Memory B cell (primary cell): ENCODE measurements at regions not wholly inside any gene's neighbourhood (a gene's known extent, or its start where the extent isn't known, plus 50 kb on each side); places are given as distances from the start of the nearest gene placed in this dataset.

Experiments used
- ATAC-seq: fragments of 150-1000 bp; cut with Tn5 transposase; 2 replicates; pipeline ENCODE4 v1.10.0; 2021; ENCODE audit warnings: low read depth, mild to moderate bottlenecking, moderate library complexity
- DNase-seq, 2 donors: peaks; one replicate each; pipeline ENCODE4 v3.0.0; 2022; ENCODE audit warnings: low spot score in 2 of 2
- H3K27ac Mint-ChIP-seq: one replicate; pipeline ENCODE4 v1.8.0; 2022; ENCODE audit warnings: mild to moderate bottlenecking, moderate library complexity, mixed read lengths
- H3K27me3 Mint-ChIP-seq: one replicate; pipeline ENCODE4 v1.8.0; 2022; ENCODE audit warnings: mixed read lengths
- H3K36me3 Mint-ChIP-seq: one replicate; pipeline ENCODE4 v1.8.0; 2022; ENCODE audit warnings: mild to moderate bottlenecking, mixed read lengths
- H3K4me1 Mint-ChIP-seq: one replicate; pipeline ENCODE4 v1.8.0; 2022; ENCODE audit warnings: mixed read lengths
- H3K4me3 Mint-ChIP-seq: one replicate; pipeline ENCODE4 v1.8.0; 2022; ENCODE audit warnings: mild to moderate bottlenecking, moderate library complexity, mixed read lengths
- H3K9me3 Mint-ChIP-seq: one replicate; pipeline ENCODE4 v1.8.0; 2022; ENCODE audit warnings: mixed read lengths

GRCh38 chr4:148747721-148748268 lies 305.6 kb upstream of the NR3C2 start:
- ATAC-seq, result no peak
- H3K27ac Mint-ChIP-seq, result no peak overlapping the region
- no peaks in the 10 kb centered on the region for H3K36me3 Mint-ChIP-seq

GRCh38 chr4:148740701-148741100 lies 298.5 kb upstream of the NR3C2 start:
- Mint-ChIP-seq H3K27ac (no peak overlapping the region), H3K27me3 (no peaks in the 10 kb centered on the region), H3K36me3 (no peaks in the 10 kb centered on the region), H3K9me3 (no peaks in the 10 kb centered on the region), H3K4me3 (no peak overlapping the region), H3K4me1 (no peaks in the 10 kb centered on the region)
- ATAC-seq, result no peak
- no peak for DNase-seq

More at GRCh38 chr4:148747721-148748268, 305.6 kb upstream of the NR3C2 start:
- Mint-ChIP-seq H3K27me3 (no peaks in the 10 kb centered on the region), H3K4me3 (no peak overlapping the region), H3K9me3 (no peaks in the 10 kb centered on the region), H3K4me1 (peaks cover 3% of the 10 kb centered on the region)
- no peak for DNase-seq

- Mint-ChIP-seq H3K27me3 (no peaks in the 10 kb centered on the region), H3K9me3 (no peaks in the 10 kb centered on the region), H3K4me3 (no peak overlapping the region), H3K36me3 (no peaks in the 10 kb centered on the region), H3K27ac (no peak overlapping the region), H3K4me1 (no peaks in the 10 kb centered on the region)
- DNase-seq, result no peak
- ATAC-seq, result no peak
These were observed 295.0 kb upstream of the NR3C2 start for GRCh38 chr4:148737061-148737770.

- no peaks in the 10 kb centered on the region for H3K9me3 Mint-ChIP-seq
- H3K27ac Mint-ChIP-seq, result no peak overlapping the region
- H3K27me3 Mint-ChIP-seq, result no peaks in the 10 kb centered on the region
- H3K36me3 Mint-ChIP-seq, result no peaks in the 10 kb centered on the region
- DNase-seq (no peak), ATAC-seq (no peak)
- no peak overlapping the region for H3K4me3 Mint-ChIP-seq
- H3K4me1 Mint-ChIP-seq, result no peaks in the 10 kb centered on the region
These were observed 293.4 kb upstream of the NR3C2 start for GRCh38 chr4:148735432-148736155.

- H3K4me3 Mint-ChIP-seq, result no peak overlapping the region
- H3K36me3 Mint-ChIP-seq, result no peaks in the 10 kb centered on the region
- ATAC-seq (no peak), DNase-seq (no peak)
- H3K27ac Mint-ChIP-seq, result no peak overlapping the region
- no peaks in the 10 kb centered on the region for H3K27me3 Mint-ChIP-seq
- H3K9me3 Mint-ChIP-seq, result peaks cover 3% of the 10 kb centered on the region
- no peaks in the 10 kb centered on the region for H3K4me1 Mint-ChIP-seq
These were observed 288.6 kb upstream of the NR3C2 start for GRCh38 chr4:148730766-148731165.

GRCh38 chr4:148730082-148730640 lies 287.9 kb upstream of the NR3C2 start:
- DNase-seq (no peak), ATAC-seq (no peak)
- Mint-ChIP-seq H3K36me3 (no peaks in the 10 kb centered on the region), H3K4me1 (no peaks in the 10 kb centered on the region), H3K27ac (no peak overlapping the region), H3K27me3 (no peaks in the 10 kb centered on the region), H3K9me3 (peaks cover 3% of the 10 kb centered on the region), H3K4me3 (no peak overlapping the region)

GRCh38 chr4:148717988-148718387 lies 275.8 kb upstream of the NR3C2 start:
- no peaks in the 10 kb centered on the region for H3K4me1 Mint-ChIP-seq

DNA sequence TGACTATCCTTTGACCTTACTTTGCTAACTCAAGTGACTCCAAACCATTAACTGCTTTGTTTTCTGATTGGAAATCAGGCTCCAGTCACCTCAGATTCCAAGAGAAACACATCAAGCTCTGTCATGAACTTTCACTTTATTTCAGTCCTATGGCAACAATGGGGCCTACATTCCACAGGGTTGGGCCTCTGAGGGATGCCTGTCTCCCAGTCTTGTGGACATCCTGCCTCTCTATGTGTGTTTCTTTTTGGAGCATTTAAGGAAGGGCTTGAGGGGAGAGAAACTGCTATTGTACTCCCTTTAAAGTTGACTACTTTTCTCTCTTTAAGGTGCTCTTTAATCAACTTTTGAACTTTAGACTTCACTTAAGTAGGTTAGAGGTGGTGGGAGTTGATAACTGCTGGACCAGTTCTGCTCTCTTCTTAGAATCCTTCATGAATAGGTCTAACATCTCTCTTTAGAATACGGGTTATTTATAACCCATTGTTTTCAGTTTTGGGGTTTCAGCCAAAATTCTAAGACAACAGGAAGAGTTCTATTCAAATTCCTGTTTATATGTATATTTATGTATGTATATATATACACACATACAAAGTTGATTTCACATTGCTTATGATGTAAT lies 274.3 kb upstream of the NR3C2 start:
- Mint-ChIP-seq H3K36me3 (no peaks in the 10 kb centered on the region), H3K4me1 (no peaks in the 10 kb centered on the region), H3K27me3 (no peaks in the 10 kb centered on the region), H3K27ac (no peak overlapping the region), H3K4me3 (no peak overlapping the region), H3K9me3 (peaks cover 3% of the 10 kb centered on the region)
- no peak for DNase-seq
- ATAC-seq, result no peak

More at GRCh38 chr4:148717988-148718387, 275.8 kb upstream of the NR3C2 start:
- Mint-ChIP-seq H3K27me3 (no peaks in the 10 kb centered on the region), H3K36me3 (peaks cover 2% of the 10 kb centered on the region), H3K4me3 (no peak overlapping the region), H3K9me3 (peaks cover 6% of the 10 kb centered on the region), H3K27ac (no peak overlapping the region)
- no peak for DNase-seq
- no peak for ATAC-seq

GRCh38 chr4:148704291-148704690 lies 262.1 kb upstream of the NR3C2 start:
- no peak overlapping the region for H3K27ac Mint-ChIP-seq
- H3K27me3 Mint-ChIP-seq, result no peaks in the 10 kb centered on the region

GRCh38 chr4:148694702-148695101 lies 252.5 kb upstream of the NR3C2 start:
- Mint-ChIP-seq H3K4me3 (no peak overlapping the region), H3K9me3 (no peaks in the 10 kb centered on the region), H3K27me3 (no peaks in the 10 kb centered on the region), H3K36me3 (no peaks in the 10 kb centered on the region), H3K4me1 (no peaks in the 10 kb centered on the region), H3K27ac (no peak overlapping the region)
- ATAC-seq (no peak), DNase-seq (no peak)

More at GRCh38 chr4:148704291-148704690, 262.1 kb upstream of the NR3C2 start:
- Mint-ChIP-seq H3K36me3 (no peaks in the 10 kb centered on the region), H3K4me3 (no peak overlapping the region), H3K4me1 (no peaks in the 10 kb centered on the region), H3K9me3 (peaks cover 9% of the 10 kb centered on the region)
- DNase-seq (no peak), ATAC-seq (no peak)

DNA sequence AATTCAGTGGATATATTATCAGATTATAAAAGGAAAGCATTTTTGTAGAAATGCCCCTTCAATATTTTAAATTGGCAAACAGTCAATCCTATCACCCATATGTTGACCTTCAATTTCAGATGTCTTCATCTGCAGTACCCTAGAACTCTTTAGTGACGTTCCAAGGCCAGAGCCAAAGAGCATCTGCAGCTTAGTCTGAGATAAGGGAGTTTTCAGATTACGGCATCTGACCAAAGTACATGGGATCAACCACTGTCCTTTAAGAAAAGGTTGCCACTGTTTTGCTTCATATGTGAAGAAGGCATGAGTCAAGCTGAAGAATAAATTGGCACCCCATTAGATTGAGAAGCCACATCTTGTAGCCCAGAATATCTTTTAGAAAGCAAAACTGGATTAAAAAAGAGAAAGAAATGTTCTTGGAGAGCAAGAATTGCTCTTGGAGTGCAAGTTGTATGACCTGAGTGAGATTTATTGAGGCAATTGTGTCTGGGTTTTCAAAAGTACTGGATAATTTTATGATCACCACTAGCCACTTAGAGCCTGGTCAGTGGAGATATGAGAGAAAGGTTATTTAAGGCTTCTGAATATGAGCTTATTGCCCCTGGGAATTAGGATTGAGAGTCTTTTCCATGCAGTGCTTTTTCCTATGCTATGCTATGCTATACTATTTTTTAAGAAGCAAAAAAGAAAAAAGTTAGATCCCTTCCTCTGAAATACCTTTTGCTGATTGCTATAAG lies 251.9 kb upstream of the NR3C2 start:
- no peaks in the 10 kb centered on the region for H3K36me3 Mint-ChIP-seq
- no peaks in the 10 kb centered on the region for H3K9me3 Mint-ChIP-seq
- DNase-seq (no peak), ATAC-seq (no peak)
- H3K4me1 Mint-ChIP-seq, result no peaks in the 10 kb centered on the region
- no peak overlapping the region for H3K27ac Mint-ChIP-seq
- H3K4me3 Mint-ChIP-seq, result no peak overlapping the region
- no peaks in the 10 kb centered on the region for H3K27me3 Mint-ChIP-seq

GRCh38 chr4:148692242-148692641 lies 250.0 kb upstream of the NR3C2 start:
- Mint-ChIP-seq H3K27ac (no peak overlapping the region), H3K4me3 (no peak overlapping the region), H3K4me1 (no peaks in the 10 kb centered on the region), H3K36me3 (no peaks in the 10 kb centered on the region), H3K27me3 (peaks cover 2% of the 10 kb centered on the region), H3K9me3 (no peaks in the 10 kb centered on the region)
- DNase-seq (no peak), ATAC-seq (no peak)

- peaks cover 2% of the 10 kb centered on the region for H3K27me3 Mint-ChIP-seq
- H3K9me3 Mint-ChIP-seq, result peaks cover 2% of the 10 kb centered on the region
- H3K27ac Mint-ChIP-seq, result no peak overlapping the region
- ATAC-seq (no peak), DNase-seq (no peak)
- no peak overlapping the region for H3K4me3 Mint-ChIP-seq
- H3K36me3 Mint-ChIP-seq, result no peaks in the 10 kb centered on the region
- H3K4me1 Mint-ChIP-seq, result no peaks in the 10 kb centered on the region
These were observed 244.2 kb upstream of the NR3C2 start for GRCh38 chr4:148686449-148686848.
